Kidney (tissue), 13 donors: ENCODE measurements at regions not wholly inside any gene's neighbourhood (a gene's known extent, or its start where the extent isn't known, plus 50 kb on each side); places are given as distances from the start of the nearest gene placed in this dataset.

Experiments used
- DNase-seq, 5 donors: peaks; one replicate each; pipeline ENCODE4 v3.0.0-alpha.2; 2013 to 2020
- FAIRE-seq: peaks from 2 replicates; lab custom pipeline; 2012; peaks lifted over from hg19 to GRCh38; lab: Jason Lieb, UNC
- H3K27ac ChIP-seq, 2 donors: one replicate each; pipeline ENCODE4 v1.7.0; 2013; ENCODE audit warnings: low read depth in 2 of 2, low read length in 2 of 2, inconsistent platforms in 1 of 2
- H3K27me3 ChIP-seq: one replicate; pipeline ENCODE4 v1.7.1; 2013; ENCODE audit warnings: low read length, inconsistent platforms; ENCODE audit not compliant: control insufficient read depth, insufficient read depth
- H3K36me3 ChIP-seq, 3 donors: one replicate each; pipeline versions ENCODE4 v1.7.0 to v1.7.1; 2013; ENCODE audit warnings: low read length in 3 of 3, control low read depth in 1 of 3, inconsistent platforms in 1 of 3; ENCODE audit not compliant: insufficient read depth in 3 of 3, control insufficient read depth in 2 of 3
- H3K4me1 ChIP-seq, 3 donors: one replicate each; pipeline versions ENCODE4 v1.7.0 to v1.7.1; 2013; ENCODE audit warnings: low read length in 3 of 3, inconsistent platforms in 1 of 3, low read depth in 1 of 3; ENCODE audit not compliant: control insufficient read depth in 2 of 3, insufficient read depth in 2 of 3
- H3K4me3 ChIP-seq, 3 donors: one replicate each; pipeline versions ENCODE4 v1.7.0 to v1.8.1; 2013; ENCODE audit warnings: low read length in 3 of 3, control low read depth in 1 of 3, inconsistent platforms in 1 of 3
- H3K9ac ChIP-seq, 3 donors: one replicate each; pipeline versions ENCODE4 v1.7.0 to v1.7.1; 2013; ENCODE audit warnings: low read length in 3 of 3, control low read depth in 1 of 3, inconsistent platforms in 1 of 3
- H3K9me3 ChIP-seq, 3 donors: one replicate each; pipeline versions ENCODE4 v1.7.0 to v1.7.1; 2013; ENCODE audit warnings: low read length in 3 of 3, control low read depth in 1 of 3, inconsistent platforms in 1 of 3; ENCODE audit not compliant: control insufficient read depth in 2 of 3, insufficient read depth in 1 of 3
- intact Hi-C: fragments of 100-400 bp; cut with DNase I; formaldehyde crosslinking; loops from one replicate; pipeline ENCODE4 v1.11.1; 2022
- TF ChIP-seq, protein P1 (sequence below): IDR thresholded peaks from 3 replicates; pipeline ENCODE4 v1.5.1; 2012; ENCODE audit warnings: mild to moderate bottlenecking, moderate library complexity, borderline replicate concordance; ENCODE audit not compliant: insufficient read depth; ENCODE audit errors: extremely low read depth
- donor health status: control.
- donor health status: control.
- donor health status: control.
- donor health status: control.
- donor health status: control.
- donor health status: DM: yes; HTN: yes; CAD: no.
- donor health status: Normal renal cell carcinoma (clear cell type).

DNA sequence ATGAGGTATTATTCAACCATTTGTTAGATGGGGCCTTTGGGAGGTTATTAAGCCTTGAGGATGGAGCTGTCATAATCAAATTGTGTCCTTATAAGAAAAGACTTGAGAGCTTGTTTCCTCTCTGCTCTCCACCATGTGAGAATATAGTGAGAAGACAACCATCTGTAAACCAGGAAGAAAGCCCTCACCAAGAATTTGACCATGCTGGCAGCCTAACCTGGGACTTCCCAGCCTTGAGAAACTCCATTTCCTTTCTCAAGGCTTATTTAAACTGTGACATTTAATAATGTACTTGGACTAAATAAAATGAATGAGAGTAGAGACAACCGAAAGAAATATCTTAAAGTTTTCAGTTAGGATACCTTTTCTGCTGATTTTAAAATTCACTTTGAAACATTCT lies 83.7 kb upstream of the GC start:
- intact Hi-C loops: no loop called here
- TF ChIP-seq, protein P1, sequence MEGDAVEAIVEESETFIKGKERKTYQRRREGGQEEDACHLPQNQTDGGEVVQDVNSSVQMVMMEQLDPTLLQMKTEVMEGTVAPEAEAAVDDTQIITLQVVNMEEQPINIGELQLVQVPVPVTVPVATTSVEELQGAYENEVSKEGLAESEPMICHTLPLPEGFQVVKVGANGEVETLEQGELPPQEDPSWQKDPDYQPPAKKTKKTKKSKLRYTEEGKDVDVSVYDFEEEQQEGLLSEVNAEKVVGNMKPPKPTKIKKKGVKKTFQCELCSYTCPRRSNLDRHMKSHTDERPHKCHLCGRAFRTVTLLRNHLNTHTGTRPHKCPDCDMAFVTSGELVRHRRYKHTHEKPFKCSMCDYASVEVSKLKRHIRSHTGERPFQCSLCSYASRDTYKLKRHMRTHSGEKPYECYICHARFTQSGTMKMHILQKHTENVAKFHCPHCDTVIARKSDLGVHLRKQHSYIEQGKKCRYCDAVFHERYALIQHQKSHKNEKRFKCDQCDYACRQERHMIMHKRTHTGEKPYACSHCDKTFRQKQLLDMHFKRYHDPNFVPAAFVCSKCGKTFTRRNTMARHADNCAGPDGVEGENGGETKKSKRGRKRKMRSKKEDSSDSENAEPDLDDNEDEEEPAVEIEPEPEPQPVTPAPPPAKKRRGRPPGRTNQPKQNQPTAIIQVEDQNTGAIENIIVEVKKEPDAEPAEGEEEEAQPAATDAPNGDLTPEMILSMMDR: no peak
- Histone ChIP-seq H3K4me1 (no peaks in the 10 kb centered on the region), H3K9me3 (peaks cover 0 to 4% (median 0%) of the 10 kb centered on the region in 3 donors), H3K27me3 (no peaks in the 10 kb centered on the region), H3K36me3 (no peaks in the 10 kb centered on the region), H3K27ac (no peak overlapping the region), H3K4me3 (no peak overlapping the region), H3K9ac (no peak overlapping the region)
- FAIRE-seq (no peak), DNase-seq (no peak)

DNA sequence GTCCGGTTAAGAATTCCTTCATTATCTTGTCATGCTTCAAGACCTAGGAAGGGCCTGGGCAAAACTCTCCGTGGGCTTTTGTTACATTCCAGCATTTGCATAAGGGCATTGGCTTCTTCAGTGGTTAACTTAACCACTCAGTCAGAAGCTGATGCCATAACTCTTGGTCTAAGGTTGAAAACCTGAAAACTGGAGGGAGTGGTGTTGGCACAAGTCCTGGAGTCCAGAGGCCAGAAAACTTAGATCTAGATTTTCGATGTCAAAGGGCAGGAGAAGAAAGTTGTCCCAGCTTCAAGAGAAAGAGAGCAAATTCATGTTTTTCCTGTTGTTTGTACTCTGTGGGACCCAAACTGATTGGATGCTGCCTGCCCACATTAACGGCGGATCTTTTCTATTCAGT lies 86.6 kb upstream of the GC start:
- DNase-seq (no peak), FAIRE-seq (no peak)
- Histone ChIP-seq H3K4me3 (no peak overlapping the region), H3K36me3 (no peaks in the 10 kb centered on the region), H3K27me3 (no peaks in the 10 kb centered on the region), H3K4me1 (no peaks in the 10 kb centered on the region), H3K9ac (no peak overlapping the region), H3K27ac (no peak overlapping the region), H3K9me3 (no peaks in the 10 kb centered on the region)
- intact Hi-C loops: no loop called here
- TF ChIP-seq, protein P1: no peak

DNA sequence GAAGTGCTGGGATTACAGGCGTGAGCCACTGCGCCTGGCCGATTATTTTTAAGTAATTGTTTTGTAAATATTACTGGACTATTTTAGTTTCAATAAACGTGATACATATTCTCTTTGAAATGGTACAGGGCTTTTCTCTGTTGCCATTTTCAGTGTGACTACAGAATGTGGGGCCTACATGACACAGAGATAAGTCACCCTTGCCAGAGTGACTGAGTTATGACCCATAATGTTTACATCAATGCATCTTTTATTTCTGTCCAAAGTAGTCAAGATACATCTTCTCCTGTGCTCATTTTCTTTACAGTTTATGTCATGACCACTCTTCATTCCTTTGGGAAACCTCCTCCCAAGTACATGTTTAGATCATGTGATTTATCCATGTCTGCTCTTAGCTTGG lies 88.3 kb upstream of the GC start:
- no peak for DNase-seq
- FAIRE-seq: no peak
- H3K9me3 ChIP-seq: no peaks in the 10 kb centered on the region
- no peaks in the 10 kb centered on the region for H3K27me3 ChIP-seq
- H3K4me3 ChIP-seq: no peak overlapping the region
- no peak overlapping the region for H3K9ac ChIP-seq
- no peaks in the 10 kb centered on the region for H3K36me3 ChIP-seq
- TF ChIP-seq, protein P1: no peak
- H3K4me1 ChIP-seq: no peaks in the 10 kb centered on the region
- intact Hi-C loops: no loop called here
- H3K27ac ChIP-seq: no peak overlapping the region

DNA sequence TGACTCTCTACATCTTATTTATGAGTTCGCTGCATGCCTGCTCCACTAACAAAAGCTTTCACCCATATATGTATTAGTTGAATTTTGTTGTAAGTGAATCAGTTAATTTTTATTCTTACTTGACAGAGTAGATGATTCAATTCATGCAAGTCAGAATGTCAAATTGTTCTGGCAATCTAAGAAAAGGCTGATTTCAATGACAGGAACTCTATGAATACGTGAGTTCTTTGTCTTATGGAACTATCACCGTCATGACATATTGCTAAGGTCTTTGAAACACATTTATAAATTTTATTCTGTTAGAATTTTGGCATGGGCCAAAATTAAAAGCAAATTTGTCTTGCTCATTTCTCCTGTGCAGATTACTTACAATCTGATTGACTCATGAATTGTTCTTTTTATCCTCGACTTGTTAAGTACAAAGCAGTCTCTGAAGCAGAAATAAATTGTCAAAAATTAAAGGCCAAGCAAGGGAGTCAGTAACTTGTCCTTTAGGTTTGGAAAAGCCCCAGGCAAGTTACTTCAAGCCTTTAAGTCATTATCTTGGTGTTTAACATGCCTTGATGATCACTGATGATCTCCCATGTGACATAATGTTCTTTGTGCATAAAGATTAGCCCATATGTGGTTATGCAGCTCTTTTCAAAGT lies 89.0 kb upstream of the GC start:
- H3K27ac ChIP-seq: no peak overlapping the region
- no peak overlapping the region for H3K9ac ChIP-seq
- TF ChIP-seq, protein P1: no peak
- DNase-seq: no peak
- no peaks in the 10 kb centered on the region for H3K9me3 ChIP-seq
- H3K4me3 ChIP-seq: no peak overlapping the region
- intact Hi-C loops: no loop called here
- H3K4me1 ChIP-seq: no peaks in the 10 kb centered on the region
- no peaks in the 10 kb centered on the region for H3K27me3 ChIP-seq
- no peak for FAIRE-seq
- no peaks in the 10 kb centered on the region for H3K36me3 ChIP-seq
